ENCODE measurements at regions not wholly inside any gene's neighbourhood (a gene's known extent, or its start where the extent isn't known, plus 50 kb on each side); places are given as distances from the start of the nearest gene placed in this dataset.

DNA sequence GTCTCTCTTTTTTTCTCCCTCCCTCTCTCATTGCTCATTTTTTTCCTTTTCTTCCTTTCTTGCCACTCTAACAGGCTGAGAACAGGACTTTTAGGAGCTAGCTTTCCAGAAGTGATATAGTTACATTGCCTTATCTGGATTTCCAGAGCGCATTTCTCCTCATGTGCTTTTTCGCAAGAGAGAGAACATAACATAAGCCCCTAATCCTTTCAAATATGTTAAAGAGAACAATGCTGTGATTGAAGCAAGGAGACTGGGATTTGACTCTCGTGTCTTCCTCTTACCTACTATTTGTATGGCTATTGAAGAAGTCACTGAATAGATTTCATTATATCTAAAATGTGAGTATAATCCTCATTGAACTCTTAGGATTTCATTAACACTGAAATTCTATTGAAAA is 101.2 kb upstream of the PRPS1L1 start:
- intact Hi-C loops (cut with DNase I; ENCODE audit: low total_unique reads), result no loop called here
- Histone ChIP-seq H3K4me3 (no peak overlapping the region), H3K9me3 (no peaks in the 10 kb centered on the region), H3K27me3 (no peaks in the 10 kb centered on the region), H3K36me3 (no peaks in the 10 kb centered on the region), H3K27ac (no peak overlapping the region), H3K4me1 (no peaks in the 10 kb centered on the region)
- no peak for DNase-seq
- TF ChIP-seq POLR2A (IDR thresholded peaks at IDR 0.05), result no peak
- TF ChIP-seq, protein P1, sequence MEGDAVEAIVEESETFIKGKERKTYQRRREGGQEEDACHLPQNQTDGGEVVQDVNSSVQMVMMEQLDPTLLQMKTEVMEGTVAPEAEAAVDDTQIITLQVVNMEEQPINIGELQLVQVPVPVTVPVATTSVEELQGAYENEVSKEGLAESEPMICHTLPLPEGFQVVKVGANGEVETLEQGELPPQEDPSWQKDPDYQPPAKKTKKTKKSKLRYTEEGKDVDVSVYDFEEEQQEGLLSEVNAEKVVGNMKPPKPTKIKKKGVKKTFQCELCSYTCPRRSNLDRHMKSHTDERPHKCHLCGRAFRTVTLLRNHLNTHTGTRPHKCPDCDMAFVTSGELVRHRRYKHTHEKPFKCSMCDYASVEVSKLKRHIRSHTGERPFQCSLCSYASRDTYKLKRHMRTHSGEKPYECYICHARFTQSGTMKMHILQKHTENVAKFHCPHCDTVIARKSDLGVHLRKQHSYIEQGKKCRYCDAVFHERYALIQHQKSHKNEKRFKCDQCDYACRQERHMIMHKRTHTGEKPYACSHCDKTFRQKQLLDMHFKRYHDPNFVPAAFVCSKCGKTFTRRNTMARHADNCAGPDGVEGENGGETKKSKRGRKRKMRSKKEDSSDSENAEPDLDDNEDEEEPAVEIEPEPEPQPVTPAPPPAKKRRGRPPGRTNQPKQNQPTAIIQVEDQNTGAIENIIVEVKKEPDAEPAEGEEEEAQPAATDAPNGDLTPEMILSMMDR (IDR thresholded peaks at IDR 0.05), result no peak

GRCh38 chr7:18132811-18133210 is 105.2 kb upstream of the PRPS1L1 start:
- no peaks in the 10 kb centered on the region for H3K9me3 ChIP-seq
- H3K27me3 ChIP-seq, result no peaks in the 10 kb centered on the region
- no peak for DNase-seq
- H3K4me1 ChIP-seq, result peaks cover 0 to 8% of the 10 kb centered on the region in 2 donors
- H3K36me3 ChIP-seq, result no peaks in the 10 kb centered on the region
- TF ChIP-seq, protein P1 (IDR thresholded peaks at IDR 0.05), result no peak
- TF ChIP-seq POLR2A (IDR thresholded peaks at IDR 0.05), result no peak
- H3K27ac ChIP-seq, result no peak overlapping the region
- no peak overlapping the region for H3K4me3 ChIP-seq
- intact Hi-C loops (cut with DNase I; ENCODE audit: low total_unique reads), result no loop called here

- no peak for TF ChIP-seq POLR2A (IDR thresholded peaks at IDR 0.05)
- TF ChIP-seq, protein P1 (IDR thresholded peaks at IDR 0.05), result no peak
- no peak overlapping the region for H3K4me3 ChIP-seq
- H3K36me3 ChIP-seq, result no peaks in the 10 kb centered on the region
- no peaks in the 10 kb centered on the region for H3K9me3 ChIP-seq
- intact Hi-C loops (cut with DNase I; ENCODE audit: low total_unique reads), result no loop called here
- H3K27ac ChIP-seq, result no peak overlapping the region
- no peaks in the 10 kb centered on the region for H3K27me3 ChIP-seq
- no peak for DNase-seq
- H3K4me1 ChIP-seq, result peaks cover 0 to 8% of the 10 kb centered on the region in 2 donors
Measured at GRCh38 chr7:18133921-18134320, 106.3 kb upstream of the PRPS1L1 start.

DNA sequence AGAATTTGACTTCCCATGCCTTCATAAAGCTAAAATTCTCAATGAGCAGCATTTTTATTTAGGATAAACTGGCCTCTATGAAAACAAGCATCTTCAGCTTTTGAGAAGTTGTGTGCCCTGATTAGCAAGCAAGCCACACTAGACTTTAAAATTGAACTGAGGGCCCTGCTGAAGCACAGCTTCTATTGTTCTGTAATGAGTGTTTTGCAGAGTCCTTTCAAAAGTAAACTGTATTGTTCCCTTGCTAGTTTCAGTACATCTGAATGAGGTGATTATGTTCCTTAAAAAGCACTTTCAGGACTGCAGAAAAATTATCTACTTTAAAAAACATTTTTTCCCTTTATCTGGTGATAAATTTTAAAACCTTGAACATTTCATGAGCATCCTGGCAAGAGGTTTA is 113.3 kb upstream of the PRPS1L1 start:
- Histone ChIP-seq H3K9me3 (no peaks in the 10 kb centered on the region), H3K4me3 (no peak overlapping the region), H3K36me3 (no peaks in the 10 kb centered on the region), H3K27me3 (no peaks in the 10 kb centered on the region), H3K27ac (no peak overlapping the region), H3K4me1 (no peaks in the 10 kb centered on the region)
- intact Hi-C loops (cut with DNase I; ENCODE audit: low total_unique reads), result no loop called here
- TF ChIP-seq, protein P1 (IDR thresholded peaks at IDR 0.05), result no peak
- no peak for TF ChIP-seq POLR2A (IDR thresholded peaks at IDR 0.05)
- no peak for DNase-seq

GRCh38 chr7:18144166-18144565 is 116.5 kb upstream of the PRPS1L1 start:
- Histone ChIP-seq H3K4me1 (no peaks in the 10 kb centered on the region), H3K9me3 (no peaks in the 10 kb centered on the region), H3K36me3 (no peaks in the 10 kb centered on the region), H3K27ac (no peak overlapping the region), H3K4me3 (no peak overlapping the region), H3K27me3 (no peaks in the 10 kb centered on the region)
- no peak for DNase-seq
- intact Hi-C loops (cut with DNase I; ENCODE audit: low total_unique reads), result no loop called here
- no peak for TF ChIP-seq POLR2A (IDR thresholded peaks at IDR 0.05)
- TF ChIP-seq, protein P1 (IDR thresholded peaks at IDR 0.05), result no peak
